Astrocyte of the spinal cord (primary cell): ENCODE measurements at regions not wholly inside any gene's neighbourhood (a gene's known extent, or its start where the extent isn't known, plus 50 kb on each side); places are given as distances from the start of the nearest gene placed in this dataset.
A peak's percentile ranks its signal among the peaks of the same experiment; 100 is the strongest.
"Not testable (repeated sequence)": the region's sequence is repeated elsewhere in the genome, so short reads cannot be mapped to it uniquely, and the experiment has no call there.

Experiments
- DNase-seq: peaks from one replicate; pipeline ENCODE4 v3.0.0; 2011; ENCODE audit warnings: low read depth, low spot score
- H3K4me3 ChIP-seq: 2 replicates; pipeline ENCODE4 v1.5.1; 2011; ENCODE audit warnings: low read depth, mild to moderate bottlenecking, low read length, moderate library complexity
- CTCF ChIP-seq: IDR thresholded peaks from 2 replicates; pipeline ENCODE4 v1.5.1; 2012; ENCODE audit warnings: low read depth, mild to moderate bottlenecking, low read length, inconsistent platforms
- in situ Hi-C: cut with HindIII; loops from 2 replicates; pipeline ENCODE4 v1.10.0; 2017; ENCODE audit warnings: low sequenced_read_pairs

GRCh38 chr12:75650595-75651341 is 139.4 kb upstream of the KRR1 start:
- in situ Hi-C loops, result no loop called here
- no peak overlapping the region for H3K4me3 ChIP-seq
- DNase-seq, result peak; percentile 75
- TF ChIP-seq CTCF, result no peak

- no peak for DNase-seq
- H3K4me3 ChIP-seq, result no peak overlapping the region
- TF ChIP-seq CTCF, result no peak
- in situ Hi-C loops, result no loop called here
Observed at GRCh38 chr12:75650100-75650499, 138.7 kb upstream of the KRR1 start.

GRCh38 chr12:75648856-75649255 is 137.4 kb upstream of the KRR1 start:
- in situ Hi-C loops, result no loop called here
- H3K4me3 ChIP-seq, result no peak overlapping the region
- TF ChIP-seq CTCF, result no peak
- no peak for DNase-seq

- in situ Hi-C loops, result no loop called here
- DNase-seq, result no peak
Observed at GRCh38 chr12:75646329-75647210, 135.2 kb upstream of the KRR1 start.

GRCh38 chr12:75644472-75645072 is 133.2 kb upstream of the KRR1 start:
- H3K4me3 ChIP-seq, result no peak overlapping the region
- DNase-seq, result no peak
- in situ Hi-C loops, result no loop called here
- no peak for TF ChIP-seq CTCF

More at GRCh38 chr12:75646329-75647210, 135.2 kb upstream of the KRR1 start:
- TF ChIP-seq CTCF, result no peak
- no peak overlapping the region for H3K4me3 ChIP-seq

- DNase-seq, H3K4me3 ChIP-seq, in situ Hi-C loops: not testable (repeated sequence)
Observed at GRCh38 chr12:75643119-75643518, 131.7 kb upstream of the KRR1 start.

- in situ Hi-C loops, result no loop called here
- no peak overlapping the region for H3K4me3 ChIP-seq
- TF ChIP-seq CTCF, result no peak
- peak; percentile 36 for DNase-seq
Observed at GRCh38 chr12:75642226-75642625, 130.8 kb upstream of the KRR1 start.
